GM13977 (cell line): ENCODE measurements at regions not wholly inside any gene's neighbourhood (a gene's known extent, or its start where the extent isn't known, plus 50 kb on each side); places are given as distances from the start of the nearest gene placed in this dataset.

Experiments used
- DNase-seq: peaks from one replicate; pipeline ENCODE4 v3.0.0; 2012; ENCODE audit warnings: low spot score
- in situ Hi-C: fragments of 300-500 bp; cut with MboI; formaldehyde crosslinking; loops from one replicate; pipeline ENCODE4 v1.12.0; 2022; ENCODE audit warnings: low sequenced_read_pairs, low pct_unique_long_range_greater_than_20kb, mixed read lengths, inconsistent platforms; ENCODE audit not compliant: unreplicated experiment
- TF ChIP-seq, protein P1 (sequence below): IDR thresholded peaks from 2 replicates; pipeline ENCODE4 v1.5.1; 2012; ENCODE audit warnings: mild to moderate bottlenecking, control low read depth; ENCODE audit not compliant: insufficient read depth; ENCODE audit errors: extremely low read depth, missing control alignments

DNA sequence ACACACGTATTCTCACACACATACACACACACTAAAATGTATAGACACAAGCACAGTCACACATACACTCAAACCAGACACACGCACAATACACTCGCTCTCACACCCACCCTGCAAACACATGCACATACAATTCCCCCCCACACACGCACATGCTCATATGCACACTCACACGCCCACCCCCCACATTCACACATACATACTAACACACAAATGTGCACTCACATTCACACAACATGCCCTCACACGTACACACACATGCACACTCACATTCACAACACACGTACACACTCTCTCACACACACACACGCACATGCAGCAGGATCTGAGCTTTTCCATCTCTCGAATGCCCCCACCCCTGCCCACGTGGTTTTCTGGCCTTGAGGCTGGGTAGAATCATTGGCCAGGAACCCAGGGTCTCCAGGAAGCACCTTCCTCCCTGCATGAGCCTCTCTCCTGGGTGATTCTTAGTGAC is 589.7 kb downstream of the PTPRU start:
- DNase-seq = no peak
- TF ChIP-seq, protein P1, sequence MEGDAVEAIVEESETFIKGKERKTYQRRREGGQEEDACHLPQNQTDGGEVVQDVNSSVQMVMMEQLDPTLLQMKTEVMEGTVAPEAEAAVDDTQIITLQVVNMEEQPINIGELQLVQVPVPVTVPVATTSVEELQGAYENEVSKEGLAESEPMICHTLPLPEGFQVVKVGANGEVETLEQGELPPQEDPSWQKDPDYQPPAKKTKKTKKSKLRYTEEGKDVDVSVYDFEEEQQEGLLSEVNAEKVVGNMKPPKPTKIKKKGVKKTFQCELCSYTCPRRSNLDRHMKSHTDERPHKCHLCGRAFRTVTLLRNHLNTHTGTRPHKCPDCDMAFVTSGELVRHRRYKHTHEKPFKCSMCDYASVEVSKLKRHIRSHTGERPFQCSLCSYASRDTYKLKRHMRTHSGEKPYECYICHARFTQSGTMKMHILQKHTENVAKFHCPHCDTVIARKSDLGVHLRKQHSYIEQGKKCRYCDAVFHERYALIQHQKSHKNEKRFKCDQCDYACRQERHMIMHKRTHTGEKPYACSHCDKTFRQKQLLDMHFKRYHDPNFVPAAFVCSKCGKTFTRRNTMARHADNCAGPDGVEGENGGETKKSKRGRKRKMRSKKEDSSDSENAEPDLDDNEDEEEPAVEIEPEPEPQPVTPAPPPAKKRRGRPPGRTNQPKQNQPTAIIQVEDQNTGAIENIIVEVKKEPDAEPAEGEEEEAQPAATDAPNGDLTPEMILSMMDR = no peak
- in situ Hi-C loops = no loop called here

DNA sequence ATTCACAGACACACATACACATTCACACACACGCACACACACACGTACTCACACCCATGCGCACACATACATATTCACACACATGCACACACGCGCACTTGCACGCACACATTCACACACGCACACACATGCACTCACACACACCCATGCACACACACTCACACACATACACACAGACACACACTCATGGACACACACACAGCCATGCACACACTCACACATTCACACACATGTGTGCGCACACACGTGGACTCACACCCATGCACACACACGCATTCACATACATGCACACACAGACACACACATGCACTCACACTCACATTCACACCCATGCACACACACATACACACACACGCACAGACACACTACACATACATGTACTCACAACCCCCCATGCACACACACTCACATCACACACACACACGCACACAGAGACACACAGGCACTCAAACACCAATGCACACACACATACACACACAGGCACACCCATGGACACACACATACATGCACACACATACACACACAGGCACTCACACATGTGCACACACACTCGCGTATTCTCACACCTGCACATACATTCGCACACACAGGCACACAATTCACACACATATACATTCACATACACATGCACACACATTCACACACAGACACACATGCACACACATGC is 589.1 kb downstream of the PTPRU start:
- in situ Hi-C loops = no loop called here
- TF ChIP-seq, protein P1 = no peak
- no peak for DNase-seq

DNA sequence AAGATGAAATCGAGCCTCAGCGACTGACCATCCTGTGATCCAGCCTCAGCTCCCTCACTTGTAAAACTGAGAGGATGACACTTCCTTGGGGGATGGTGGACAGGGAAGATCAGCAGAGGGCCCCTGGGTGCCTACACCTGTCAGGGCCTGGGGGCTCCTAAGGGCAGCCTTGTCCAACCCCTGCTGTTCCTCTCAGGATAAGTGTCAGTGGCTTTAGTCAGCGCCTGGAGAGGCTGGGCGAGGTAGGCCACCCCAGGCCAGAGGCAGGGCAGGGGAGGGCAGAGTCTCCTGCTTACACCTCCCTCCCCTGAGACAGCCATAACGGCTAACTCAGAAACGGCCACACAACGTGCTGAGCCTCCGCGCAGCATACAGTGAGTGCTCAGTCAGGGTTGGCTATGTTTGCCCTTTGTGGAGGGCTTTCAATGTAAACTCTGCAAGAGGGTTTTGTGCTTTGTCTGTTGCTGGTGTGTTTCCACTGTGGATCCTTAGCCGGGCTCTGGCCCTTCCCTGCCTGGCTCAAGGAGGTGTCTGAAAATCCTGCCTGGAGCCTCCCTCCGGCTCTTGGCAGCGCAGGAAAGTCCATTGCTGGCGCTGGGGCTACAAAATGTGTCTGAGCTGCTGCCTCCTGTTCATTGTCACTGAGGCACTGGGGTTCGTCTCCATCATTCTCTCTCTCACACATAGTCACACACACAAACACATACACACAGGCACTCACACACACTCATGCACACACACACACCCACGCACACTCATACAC is 588.4 kb downstream of the PTPRU start:
- no peak for DNase-seq
- TF ChIP-seq, protein P1 = no peak
- in situ Hi-C loops = no loop called here

DNA sequence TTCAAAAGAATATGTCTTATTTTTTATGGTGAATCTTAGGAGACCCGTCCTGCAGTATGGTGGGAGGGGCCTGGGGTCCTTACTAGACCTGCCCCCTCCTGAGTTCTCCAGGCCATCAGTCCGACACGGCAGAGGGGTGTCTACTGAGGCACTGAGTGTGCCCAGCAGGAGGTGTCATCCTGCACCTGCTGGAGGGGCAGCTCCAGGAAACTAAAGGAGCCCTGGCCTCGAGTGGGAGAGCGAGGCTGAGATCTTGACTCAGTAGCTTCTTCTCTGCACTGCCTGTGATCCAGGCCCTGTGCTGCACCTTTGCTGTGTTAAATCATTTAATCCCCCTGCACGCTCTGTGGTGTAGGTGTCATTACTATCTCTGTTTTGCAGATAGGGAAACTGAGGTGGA is 587.7 kb downstream of the PTPRU start:
- in situ Hi-C loops = no loop called here
- DNase-seq = no peak
- TF ChIP-seq, protein P1 = no peak

DNA sequence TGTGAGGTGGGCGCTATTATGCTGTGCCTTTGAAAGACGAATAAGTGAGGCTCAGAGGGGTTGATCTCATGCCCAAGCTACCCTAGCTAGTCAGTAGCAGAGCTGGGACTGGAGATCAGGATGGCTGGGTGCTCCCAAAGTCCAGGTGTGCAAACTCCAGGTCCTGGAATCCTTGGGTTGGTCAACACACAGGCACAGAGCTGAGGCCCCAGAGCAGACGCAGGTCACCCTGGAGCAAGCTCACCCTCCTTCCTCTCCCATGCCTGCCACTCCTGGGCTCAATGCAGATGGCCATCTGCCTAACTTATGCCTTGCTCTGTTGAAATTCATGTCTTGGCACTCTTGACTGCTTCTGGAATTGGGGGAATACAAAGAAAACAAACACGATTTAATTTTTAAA is 587.2 kb downstream of the PTPRU start:
- DNase-seq = no peak
- TF ChIP-seq, protein P1 = no peak
- in situ Hi-C loops = no loop called here

DNA sequence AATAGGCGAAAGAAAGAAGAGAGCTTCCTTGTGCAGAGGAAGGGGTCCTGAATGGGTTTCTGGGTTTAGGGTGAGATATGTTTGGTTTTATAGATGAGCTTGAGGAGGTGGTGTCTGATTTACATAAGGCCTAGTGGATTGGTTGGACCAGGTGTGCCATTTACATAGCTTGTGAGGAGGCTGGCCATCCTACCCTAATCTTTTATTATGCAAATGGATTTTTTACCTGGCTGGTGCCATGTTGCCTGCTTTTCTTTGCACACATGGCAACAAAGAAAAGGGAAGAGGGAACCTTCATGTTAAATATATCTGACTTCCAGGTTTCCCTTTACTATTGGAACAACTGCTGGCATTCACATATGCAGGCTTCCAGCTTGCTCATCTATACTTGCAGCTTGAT is 585.3 kb downstream of the PTPRU start:
- no peak for DNase-seq
- TF ChIP-seq, protein P1 = no peak
- in situ Hi-C loops = no loop called here
